HuH-7 (cell line): ENCODE measurements at regions not wholly inside any gene's neighbourhood (a gene's known extent, or its start where the extent isn't known, plus 50 kb on each side); places are given as distances from the start of the nearest gene placed in this dataset.
A peak's percentile ranks its signal among the peaks of the same experiment; 100 is the strongest.

ENCODE experiments used
- DNase-seq: peaks from one replicate; pipeline ENCODE4 v3.0.0; 2011; ENCODE audit warnings: low spot score

GRCh38 chr10:3482200-3482993 is 302.6 kb downstream of the KLF6 start:
- DNase-seq, result peak; percentile 74

- no peak for DNase-seq
Observed at GRCh38 chr10:3481496-3481895, 303.5 kb downstream of the KLF6 start.

DNA sequence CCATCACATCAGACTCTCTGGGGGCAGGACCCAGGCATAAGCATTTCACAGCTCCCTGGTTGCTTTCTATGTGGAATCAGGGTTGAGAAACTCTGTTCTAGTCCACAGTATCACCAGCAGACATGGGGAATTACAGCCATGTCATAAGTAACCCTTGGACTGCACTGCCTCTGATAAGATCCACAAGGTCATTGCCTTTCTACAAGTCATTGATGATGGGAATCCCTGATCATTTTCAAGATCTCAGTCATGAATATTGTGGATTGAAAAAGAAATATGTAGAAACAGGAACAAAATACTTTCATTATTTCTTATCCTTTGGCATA is 304.1 kb downstream of the KLF6 start:
- peak; percentile 44 for DNase-seq

DNA sequence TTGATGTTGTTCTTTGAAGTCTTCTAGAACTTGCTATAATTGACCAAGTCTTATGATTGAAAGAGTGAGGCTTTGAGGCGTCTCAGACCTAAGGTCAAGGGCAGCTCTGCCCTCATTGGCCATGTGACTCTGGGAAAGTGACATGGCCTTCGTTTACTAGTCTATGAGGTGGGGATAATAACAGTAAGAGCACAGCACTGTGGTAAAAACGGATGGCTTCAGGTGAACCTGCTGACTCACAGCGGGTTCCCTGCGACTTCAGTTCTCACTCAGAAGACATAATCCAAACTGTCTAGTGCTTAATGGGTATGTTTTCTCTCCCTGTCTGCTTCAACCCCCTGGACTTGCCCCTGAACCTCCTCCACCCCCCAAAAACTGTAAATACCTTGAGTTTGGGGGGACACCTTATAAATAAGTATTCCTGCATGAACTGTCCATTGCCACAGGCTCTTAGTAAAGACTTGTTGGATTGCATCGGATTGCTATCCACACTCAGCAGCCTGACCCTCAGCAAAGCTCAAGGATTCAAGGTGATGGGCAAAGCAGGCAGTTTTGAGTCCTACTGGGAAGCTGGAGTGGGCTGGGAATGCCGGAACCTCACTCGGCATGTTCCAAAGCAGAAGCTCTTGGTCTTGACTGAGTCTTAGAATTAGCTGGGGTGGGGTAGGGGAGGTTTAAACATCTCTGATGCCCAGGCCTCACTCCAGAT is 304.6 kb downstream of the KLF6 start:
- DNase-seq, result no peak

DNA sequence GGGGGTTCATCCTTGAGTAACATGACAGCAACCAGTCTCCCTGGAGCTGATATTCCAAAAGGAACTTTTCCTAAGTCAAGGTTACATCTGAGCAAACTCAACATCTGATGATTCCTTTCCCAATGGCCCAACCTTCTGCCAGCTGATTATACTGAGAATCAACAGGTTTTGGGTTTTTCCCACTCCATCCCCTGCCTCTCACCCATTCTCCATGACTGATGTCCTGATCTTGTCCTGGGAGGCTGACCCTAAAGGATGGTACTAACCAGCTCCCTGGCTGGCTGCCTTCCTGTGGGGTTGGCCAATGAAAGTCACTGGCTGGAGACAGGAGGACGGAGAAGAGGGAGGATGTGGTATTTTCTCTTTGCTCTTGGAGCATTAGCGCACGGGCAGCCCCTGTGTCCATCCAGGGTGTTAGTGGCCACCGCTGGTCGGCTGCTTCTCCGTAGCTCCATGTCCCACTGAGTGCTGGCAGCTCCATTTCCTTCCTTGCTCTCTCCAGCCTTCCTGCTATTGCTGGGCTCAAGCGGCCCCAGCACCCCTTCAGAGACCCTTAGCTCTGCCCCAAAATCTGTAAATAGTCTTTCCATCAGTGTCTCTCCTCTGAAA is 306.2 kb upstream of the PITRM1 start:
- DNase-seq, result no peak

GRCh38 chr10:3478153-3478552 is 305.6 kb upstream of the PITRM1 start:
- no peak for DNase-seq

GRCh38 chr10:3477683-3478082 is 305.1 kb upstream of the PITRM1 start:
- no peak for DNase-seq

DNA sequence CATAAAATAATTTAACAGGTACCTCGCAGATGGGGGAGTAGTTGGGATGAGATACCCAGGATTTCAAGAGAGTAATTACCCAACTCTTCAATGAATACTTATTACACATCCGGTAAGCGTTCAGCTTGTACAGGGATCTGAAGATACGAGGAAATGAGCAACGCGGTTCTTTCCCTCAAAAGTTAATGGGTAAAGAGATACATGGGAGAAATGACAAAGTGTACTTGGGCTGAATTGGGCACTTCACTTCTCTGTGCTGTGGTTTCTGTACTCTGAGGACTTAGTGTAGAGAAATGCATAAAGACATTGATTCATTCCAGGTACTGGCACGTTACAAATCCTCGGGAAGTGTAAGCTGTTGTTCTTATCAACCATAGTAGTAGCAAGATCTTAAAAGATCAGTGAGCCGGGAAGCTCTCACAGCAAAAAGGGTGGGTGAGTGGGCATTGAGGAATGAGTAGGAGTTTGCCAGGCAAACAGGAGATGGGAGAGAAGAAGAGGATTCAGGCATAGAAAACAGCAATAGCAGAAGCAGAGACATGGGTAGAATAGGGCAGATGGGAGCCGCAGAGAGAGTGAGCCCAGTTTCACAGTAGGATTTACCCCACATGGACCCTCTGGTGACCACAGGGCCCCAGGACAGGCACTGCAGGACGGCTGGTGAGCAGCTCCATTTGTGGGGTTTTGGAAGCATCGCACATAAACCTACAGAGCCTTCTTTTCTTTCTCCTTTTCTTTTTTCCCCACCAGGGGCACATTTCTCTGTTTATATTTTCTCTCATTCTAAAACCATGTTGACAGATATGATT is 304.3 kb upstream of the PITRM1 start:
- DNase-seq, result no peak

GRCh38 chr10:3476186-3476585 is 303.6 kb upstream of the PITRM1 start:
- DNase-seq, result no peak

- DNase-seq, result no peak
Observed at GRCh38 chr10:3475367-3475766, 302.8 kb upstream of the PITRM1 start.

- no peak for DNase-seq
Observed at GRCh38 chr10:3474266-3474665, 301.7 kb upstream of the PITRM1 start.

- no peak for DNase-seq
Observed at GRCh38 chr10:3473271-3473670, 300.7 kb upstream of the PITRM1 start.

- DNase-seq, result no peak
Observed at GRCh38 chr10:3472287-3473051, 299.9 kb upstream of the PITRM1 start.

DNA sequence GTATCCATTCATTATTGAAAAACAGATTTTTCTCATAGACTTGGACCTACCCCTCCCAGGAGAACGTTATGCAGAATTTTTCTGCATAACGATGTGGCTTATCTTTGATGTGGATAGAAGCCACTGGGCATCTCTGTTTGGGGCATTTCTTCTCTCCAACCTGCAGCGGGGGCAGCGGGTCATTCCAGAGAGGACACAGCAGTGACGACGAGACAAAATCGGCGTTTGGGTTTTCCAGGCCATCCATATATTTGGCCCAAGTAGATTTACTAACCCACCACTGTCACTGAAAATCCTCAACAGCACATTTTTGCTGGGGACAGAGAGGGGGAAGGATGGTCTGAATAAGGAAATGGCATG is 299.3 kb upstream of the PITRM1 start:
- no peak for DNase-seq

GRCh38 chr10:3471472-3471871 is 298.9 kb upstream of the PITRM1 start:
- DNase-seq, result no peak

DNA sequence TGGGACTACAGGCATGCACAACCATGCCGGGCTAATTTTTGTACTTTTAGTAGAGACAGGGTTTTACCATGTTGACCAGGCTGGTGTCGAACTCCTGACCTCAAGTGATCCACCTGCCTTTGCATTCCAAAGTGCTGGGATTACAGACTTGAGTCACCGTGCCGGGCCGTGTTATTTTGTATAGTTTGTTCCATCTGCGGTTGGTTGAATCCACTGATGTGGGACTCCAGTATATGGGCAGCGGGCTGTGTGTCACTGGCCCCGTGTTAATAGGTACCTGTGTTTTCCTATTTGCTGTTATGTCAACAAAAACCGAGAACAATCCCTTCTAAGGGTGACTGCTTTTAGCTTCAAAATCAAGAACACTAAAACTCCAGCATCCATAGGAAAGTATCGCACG is 297.6 kb upstream of the PITRM1 start:
- DNase-seq, result no peak

DNA sequence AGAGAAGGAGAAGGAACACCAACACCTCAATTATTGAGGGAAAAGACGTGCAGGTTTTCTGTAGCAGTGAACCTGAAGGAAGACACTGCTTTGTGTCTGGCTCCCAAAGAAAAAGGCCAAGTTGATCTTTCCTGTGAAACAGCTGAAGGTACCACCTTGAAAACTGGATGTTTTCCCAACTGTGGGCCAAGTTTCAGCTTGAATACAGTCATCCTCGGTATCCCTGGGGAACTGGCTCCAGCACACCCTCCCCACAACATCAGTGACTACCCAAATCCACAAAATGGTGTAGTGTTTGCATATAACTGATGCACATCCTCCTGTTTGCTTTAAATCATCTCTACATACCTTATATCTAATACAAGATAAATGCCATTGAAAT is 297.0 kb upstream of the PITRM1 start:
- no peak for DNase-seq

DNA sequence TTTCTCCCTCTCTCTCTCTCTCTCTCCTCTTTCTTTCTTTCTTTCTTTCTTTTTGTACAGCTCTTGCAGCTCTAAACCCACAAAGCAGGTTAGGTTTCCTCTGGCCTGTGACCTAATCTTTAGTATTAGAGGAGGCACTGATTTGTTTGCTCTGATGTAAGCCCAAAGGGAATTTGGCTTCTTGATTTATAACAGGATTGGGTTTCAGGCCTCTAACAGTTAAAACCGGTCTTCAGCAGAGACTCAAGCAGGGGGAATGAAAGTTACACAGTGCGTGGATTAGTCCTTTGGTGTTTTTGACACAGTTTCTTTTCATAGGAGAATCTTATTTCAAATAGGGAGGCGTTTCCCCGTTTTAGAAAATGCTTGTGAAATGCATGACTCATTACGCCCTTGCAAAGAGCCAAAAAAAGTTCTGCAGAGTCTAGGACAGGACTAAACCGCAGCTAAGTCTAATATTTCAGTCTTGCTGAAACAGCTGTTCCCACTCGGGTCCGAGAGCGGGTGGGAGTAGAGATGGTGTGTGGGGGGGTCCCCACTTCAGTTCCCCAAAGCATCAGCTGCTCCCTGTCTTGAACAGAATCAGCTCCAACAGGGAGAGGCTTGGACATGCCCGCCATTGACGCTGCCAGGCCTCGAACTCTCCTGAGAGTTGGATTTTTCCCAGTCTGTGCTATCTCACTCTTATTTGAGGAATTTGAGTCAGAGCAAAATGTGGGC is 296.5 kb upstream of the PITRM1 start:
- DNase-seq, result no peak

DNA sequence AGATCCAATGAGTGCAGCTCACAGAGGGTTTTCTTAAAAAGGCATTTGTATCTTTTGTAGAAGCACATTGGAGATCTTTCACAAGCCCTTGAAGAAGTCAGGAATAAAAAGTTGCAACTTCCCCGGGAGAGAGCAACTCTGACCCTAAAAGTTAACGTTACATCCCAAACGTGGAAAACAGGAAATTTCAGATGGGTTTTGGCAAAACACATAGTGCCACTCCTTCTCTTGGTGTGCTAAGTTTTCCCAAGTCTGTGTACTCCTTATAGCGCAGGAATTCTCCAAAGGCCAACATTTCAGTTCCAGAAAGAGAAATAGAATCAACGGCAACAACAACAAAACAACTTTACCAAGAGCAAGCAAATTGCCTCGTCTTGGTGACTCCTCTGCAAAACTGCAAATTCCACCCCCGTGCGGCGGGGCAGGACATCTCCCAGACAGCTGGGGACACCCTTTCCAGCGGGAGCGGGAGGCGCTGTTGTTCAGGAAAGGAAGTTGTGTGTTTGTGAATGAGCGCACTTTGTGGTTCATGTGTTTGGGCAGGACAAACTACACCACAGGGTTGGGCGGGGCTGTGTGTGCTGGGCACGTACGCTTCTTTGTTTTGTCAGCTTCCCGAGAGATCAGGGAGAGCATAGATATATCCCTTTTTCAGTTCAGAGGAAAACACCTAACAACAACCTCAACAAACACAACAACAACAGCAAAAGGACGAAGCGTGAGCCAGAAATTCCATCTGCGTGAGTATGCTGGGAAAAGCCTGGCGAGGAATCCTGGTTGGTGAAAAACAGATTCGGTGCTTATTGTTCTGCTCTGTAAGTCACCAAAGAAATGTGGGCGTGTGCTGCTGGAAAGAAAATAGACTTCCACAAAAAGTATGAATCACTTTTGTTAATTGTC is 294.7 kb upstream of the PITRM1 start:
- peak; percentile 57 for DNase-seq

DNA sequence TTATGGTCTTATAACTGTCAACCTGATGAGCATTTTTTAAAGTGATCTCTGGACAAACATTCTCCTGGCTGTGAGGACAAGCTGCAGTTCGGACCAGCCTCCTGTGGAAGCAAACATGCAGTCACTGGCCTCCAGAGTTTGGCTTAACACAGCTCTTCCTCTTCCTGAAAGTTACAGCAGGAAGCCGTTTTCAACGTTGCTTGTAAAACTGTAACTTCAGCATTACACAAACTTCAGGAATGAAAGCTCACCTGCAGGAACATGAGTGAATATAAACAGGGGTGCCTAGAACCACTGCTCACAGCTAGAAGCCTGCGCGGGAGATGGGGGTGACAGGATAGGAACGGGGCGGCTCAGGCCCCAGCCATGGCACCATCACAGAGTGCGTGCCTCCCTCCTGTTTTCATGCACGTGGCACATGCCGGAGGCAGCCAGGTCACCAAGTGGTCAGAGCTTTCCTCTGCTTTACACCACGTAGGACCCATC is 292.9 kb upstream of the PITRM1 start:
- DNase-seq, result no peak
